ENCODE measurements at regions not wholly inside any gene's neighbourhood (a gene's known extent, or its start where the extent isn't known, plus 50 kb on each side); places are given as distances from the start of the nearest gene placed in this dataset.
A peak's percentile ranks its signal among the peaks of the same experiment; 100 is the strongest.

GRCh38 chr4:143273160-143273917, 63.3 kb upstream of the GAB1 start:
- no peak overlapping the region for H2BK12ac ChIP-seq (ENCODE audit: low read depth, low read length)
- H3K79me2 ChIP-seq (ENCODE audit: control insufficient read depth in 1 of 2, insufficient read depth in 2 of 2, low read length in 2 of 2), result no peaks in the 10 kb centered on the region
- H2AK5ac ChIP-seq (ENCODE audit: low read depth, low read length), result no peak overlapping the region
- H3K4ac ChIP-seq (replicated peaks; ENCODE audit: insufficient read length, low read depth, low read length), result no peak overlapping the region
- no peak overlapping the region for H2BK20ac ChIP-seq (ENCODE audit: low read length)
- H3K9ac ChIP-seq (replicated peaks in 1 of 4; ENCODE audit: extremely low read depth in 1 of 4, low read depth in 3 of 4, low read length in 3 of 4), result no peak overlapping the region
- H2BK120ac ChIP-seq (replicated peaks; ENCODE audit: low read depth, low read length), result peak overlapping the region; percentile 8
- H3K27me3 ChIP-seq (replicated peaks in 1 of 4; ENCODE audit: control insufficient read depth in 3 of 4, extremely low read depth in 1 of 4, insufficient read depth in 3 of 4, low read length in 3 of 4), result no peaks in the 10 kb centered on the region
- no peaks in the 10 kb centered on the region for H3K79me1 ChIP-seq (ENCODE audit: low read depth, low read length)
- no peak overlapping the region for H2BK5ac ChIP-seq (ENCODE audit: low read depth, low read length)
- H4K20me1 ChIP-seq (replicated peaks in 1 of 2; ENCODE audit: control insufficient read depth in 1 of 2, insufficient read depth in 2 of 2, low read length in 2 of 2), result no peaks in the 10 kb centered on the region
- no peak overlapping the region for H3K56ac ChIP-seq (replicated peaks; ENCODE audit: insufficient read length, low read depth, low read length)
- H3K4me3 ChIP-seq (ENCODE audit: extremely low read depth in 1 of 4, insufficient read depth in 2 of 4, low read depth in 3 of 4, low read length in 4 of 4), result no peak overlapping the region
- H4K91ac ChIP-seq (replicated peaks; ENCODE audit: insufficient read length, low read length), result no peak overlapping the region
- H4K5ac ChIP-seq (ENCODE audit: insufficient read length, low read depth, low read length), result no peak overlapping the region
- no peaks in the 10 kb centered on the region for H3K4me1 ChIP-seq (replicated peaks in 1 of 4; ENCODE audit: control insufficient read depth in 3 of 4, insufficient read depth in 4 of 4, low read length in 3 of 4)
- no peak overlapping the region for H3K23ac ChIP-seq (ENCODE audit: insufficient read length)
- H2BK15ac ChIP-seq (ENCODE audit: low read length), result no peak overlapping the region
- H3K18ac ChIP-seq (ENCODE audit: extremely low read depth, low read length), result no peak overlapping the region
- H3K9me3 ChIP-seq (ENCODE audit: insufficient read depth in 2 of 2, low read depth in 1 of 2, low read length in 1 of 2), result peaks cover 7 to 8% of the 10 kb centered on the region in 2 experiments
- FAIRE-seq (no peak), DNase-seq (ENCODE audit: low read depth in 1 of 2, low spot score in 2 of 2) (no peak)
- no peaks in the 10 kb centered on the region for H3K23me2 ChIP-seq (ENCODE audit: low read depth, low read length)
- H3K27ac ChIP-seq (ENCODE audit: low read depth, low read length), result no peak overlapping the region
- ChIA-PET POLR2A (ENCODE audit: partially characterized antibody) (no interaction called here), CTCF (ENCODE audit: partially characterized antibody) (no interaction called here)
- H3K4me2 ChIP-seq (ENCODE audit: insufficient read depth in 1 of 2, low read depth in 2 of 2, low read length in 2 of 2), result no peak overlapping the region
- H4K8ac ChIP-seq (ENCODE audit: extremely low read depth, insufficient read depth, low read length), result no peak overlapping the region
- H3K36me3 ChIP-seq (ENCODE audit: control insufficient read depth in 2 of 4, insufficient read depth in 4 of 4, low read length in 3 of 4), result no peaks in the 10 kb centered on the region
- H2AFZ ChIP-seq (ENCODE audit: low read length), result no peak overlapping the region
- WGBS, 2 experiments (ENCODE audit: extremely low coverage in 1 of 2, insufficient coverage in 1 of 2, insufficient read length in 1 of 2, insufficient replicate concordance in 2 of 2, low coverage in 1 of 2, low lambda C conversion rate in 2 of 2, missing lambda C conversion rate in 1 of 2), result 88% methylated on average over 6 of the region's 6 CpGs; no CpG with 5 or more reads in 1 of the 2 experiments
- no peak overlapping the region for H3K14ac ChIP-seq (ENCODE audit: insufficient read length)
- TF ChIP-seq SP4 (IDR thresholded peaks at IDR 0.05; ENCODE audit: low read length) (no peak), CEBPB (IDR thresholded peaks at IDR 0.05; ENCODE audit: low read depth, low read length) (no peak), CHD2 (IDR thresholded peaks at IDR 0.05; ENCODE audit: low read length) (no peak), CBX5 (IDR thresholded peaks at IDR 0.05; ENCODE audit: low read depth, low read length) (no peak), JUND (IDR thresholded peaks at IDR 0.05; ENCODE audit: low read length) (no peak), CREB1 (IDR thresholded peaks at IDR 0.05) (no peak), SP2 (IDR thresholded peaks at IDR 0.05; ENCODE audit: low read length) (no peak), TEAD4 (IDR thresholded peaks at IDR 0.05; ENCODE audit: low read depth, low read length) (no peak), TAF1 (IDR thresholded peaks at IDR 0.05; ENCODE audit: low read depth, low read length) (no peak), SAP30 (IDR thresholded peaks at IDR 0.05; ENCODE audit: insufficient read depth, insufficient replicate concordance, low read length) (no peak), CTBP2 (IDR thresholded peaks at IDR 0.05; ENCODE audit: borderline replicate concordance, insufficient read depth, insufficient read length, low read length) (no peak), SIRT6 (IDR thresholded peaks at IDR 0.05; ENCODE audit: low read length) (no peak)
- TF ChIP-seq, protein P1, sequence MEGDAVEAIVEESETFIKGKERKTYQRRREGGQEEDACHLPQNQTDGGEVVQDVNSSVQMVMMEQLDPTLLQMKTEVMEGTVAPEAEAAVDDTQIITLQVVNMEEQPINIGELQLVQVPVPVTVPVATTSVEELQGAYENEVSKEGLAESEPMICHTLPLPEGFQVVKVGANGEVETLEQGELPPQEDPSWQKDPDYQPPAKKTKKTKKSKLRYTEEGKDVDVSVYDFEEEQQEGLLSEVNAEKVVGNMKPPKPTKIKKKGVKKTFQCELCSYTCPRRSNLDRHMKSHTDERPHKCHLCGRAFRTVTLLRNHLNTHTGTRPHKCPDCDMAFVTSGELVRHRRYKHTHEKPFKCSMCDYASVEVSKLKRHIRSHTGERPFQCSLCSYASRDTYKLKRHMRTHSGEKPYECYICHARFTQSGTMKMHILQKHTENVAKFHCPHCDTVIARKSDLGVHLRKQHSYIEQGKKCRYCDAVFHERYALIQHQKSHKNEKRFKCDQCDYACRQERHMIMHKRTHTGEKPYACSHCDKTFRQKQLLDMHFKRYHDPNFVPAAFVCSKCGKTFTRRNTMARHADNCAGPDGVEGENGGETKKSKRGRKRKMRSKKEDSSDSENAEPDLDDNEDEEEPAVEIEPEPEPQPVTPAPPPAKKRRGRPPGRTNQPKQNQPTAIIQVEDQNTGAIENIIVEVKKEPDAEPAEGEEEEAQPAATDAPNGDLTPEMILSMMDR (IDR thresholded peaks at IDR 0.05; ENCODE audit: control extremely low read depth in 1 of 3, insufficient read depth in 1 of 3, low read depth in 1 of 3, low read length in 3 of 3), result no peak
